ENCODE measurements at regions not wholly inside any gene's neighbourhood (a gene's known extent, or its start where the extent isn't known, plus 50 kb on each side); places are given as distances from the start of the nearest gene placed in this dataset.
"Not testable (repeated sequence)": the region's sequence is repeated elsewhere in the genome, so short reads cannot be mapped to it uniquely, and the experiment has no call there.

GRCh38 chr5:97234380-97234779 is 51.3 kb upstream of the RIOK2 start:
- DNase-seq (ENCODE audit: missing footprints); intact Hi-C loops (cut with DNase I); ATAC-seq: not testable (repeated sequence)

DNA sequence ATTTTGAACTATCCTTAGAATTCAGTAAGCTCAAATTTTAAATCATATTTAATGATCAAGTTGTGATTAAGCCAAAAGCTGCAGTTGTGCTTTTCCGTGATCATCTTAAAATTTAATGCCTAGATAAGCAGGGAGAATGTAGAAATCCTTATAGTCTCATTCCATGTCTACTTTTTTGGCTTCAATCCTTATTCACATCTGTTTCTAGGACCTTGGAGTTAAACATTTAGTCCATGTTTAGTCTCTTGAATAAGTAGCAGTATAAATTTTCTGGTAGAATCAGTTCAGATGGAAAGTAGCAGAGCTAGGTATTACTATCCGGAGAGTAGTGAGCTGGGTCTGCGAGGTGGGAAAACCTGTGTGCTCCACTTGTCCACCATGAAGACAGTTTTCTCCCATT is 59.3 kb upstream of the RIOK2 start:
- intact Hi-C loops (cut with DNase I): no loop called here
- ATAC-seq (no peak), DNase-seq (ENCODE audit: missing footprints) (no peak)

DNA sequence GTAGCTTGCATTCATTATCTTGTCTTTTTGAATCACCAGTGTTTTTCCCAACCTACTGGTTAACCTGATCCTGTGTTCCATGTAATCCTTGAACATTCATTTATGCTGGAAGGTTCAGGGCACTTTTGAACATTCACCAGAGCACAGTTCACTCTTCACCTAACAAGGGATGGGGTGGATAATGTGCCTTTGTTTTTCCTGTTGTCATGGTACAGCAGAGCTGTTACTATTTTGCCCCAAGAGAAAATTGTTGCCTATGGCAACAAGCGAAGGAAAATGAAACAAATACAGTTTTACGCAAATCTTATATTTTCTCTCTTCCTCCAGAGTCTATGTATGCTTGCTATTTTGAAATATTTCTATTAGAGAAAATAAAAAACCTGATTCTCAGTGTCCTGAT is 60.3 kb upstream of the RIOK2 start:
- intact Hi-C loops (cut with DNase I): no loop called here
- DNase-seq (ENCODE audit: missing footprints) (no peak), ATAC-seq (no peak)

GRCh38 chr5:97245386-97245785 is 62.3 kb upstream of the RIOK2 start:
- intact Hi-C loops (cut with DNase I): no loop called here
- ATAC-seq: no peak
- no peak for DNase-seq (ENCODE audit: missing footprints)

GRCh38 chr5:97250113-97250512 is 67.1 kb upstream of the RIOK2 start:
- DNase-seq (ENCODE audit: missing footprints) (no peak), ATAC-seq (no peak)
- intact Hi-C loops (cut with DNase I): no loop called here

DNA sequence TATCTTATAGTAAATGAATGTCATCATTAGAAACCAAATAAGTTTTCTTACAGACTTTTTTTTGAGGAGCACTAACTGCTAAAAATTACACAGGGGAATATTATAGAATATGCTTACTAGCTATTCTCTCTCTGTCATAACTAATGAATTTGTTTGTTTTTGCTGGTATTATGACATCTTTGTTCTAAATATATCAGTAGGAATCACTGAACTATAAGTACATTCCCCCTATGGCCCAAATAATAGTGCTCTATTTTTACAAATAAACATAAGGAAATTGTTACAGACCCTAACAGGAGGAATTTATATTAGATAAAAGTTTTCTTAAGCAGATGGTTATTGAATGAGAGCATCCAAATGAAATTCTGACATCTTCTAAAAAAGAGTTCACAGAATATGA is 83.0 kb upstream of the RIOK2 start:
- ATAC-seq: no peak

DNA sequence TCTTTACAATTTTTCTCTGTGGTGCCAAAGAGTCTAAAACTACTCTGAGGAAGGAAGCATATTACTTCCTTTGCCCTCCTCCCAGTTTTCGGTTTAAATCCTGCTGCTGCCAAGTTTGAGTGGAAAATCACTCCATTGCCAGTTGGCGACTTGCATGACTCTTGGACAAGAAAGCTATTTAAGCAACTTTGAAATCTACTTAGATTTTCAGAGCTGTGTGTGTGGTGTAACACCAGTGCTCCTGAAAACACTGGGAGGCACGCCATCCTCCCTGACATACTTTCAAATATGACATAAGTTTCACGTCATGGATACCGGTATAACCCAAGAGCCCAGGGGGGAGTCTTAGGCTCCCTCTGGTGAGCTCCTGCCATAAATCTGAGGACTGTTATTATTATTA is 83.5 kb upstream of the RIOK2 start:
- ATAC-seq (peak; percentile 94), DNase-seq (ENCODE audit: missing footprints) (peak; percentile 73)
- intact Hi-C loops (cut with DNase I): no loop called here

More for the DNA sequence above, 83.0 kb upstream of the RIOK2 start:
- intact Hi-C loops (cut with DNase I): no loop called here
- no peak for DNase-seq (ENCODE audit: missing footprints)

GRCh38 chr5:97267767-97268166 is 84.7 kb upstream of the RIOK2 start:
- ATAC-seq: no peak
- intact Hi-C loops (cut with DNase I): no loop called here
- DNase-seq (ENCODE audit: missing footprints): no peak

GRCh38 chr5:97276474-97277120 is 93.5 kb upstream of the RIOK2 start:
- no peak for ATAC-seq
- intact Hi-C loops (cut with DNase I): no loop called here
- no peak for DNase-seq (ENCODE audit: missing footprints)

GRCh38 chr5:97281257-97281656 is 98.2 kb upstream of the RIOK2 start:
- ATAC-seq: no peak
- intact Hi-C loops (cut with DNase I): no loop called here
- no peak for DNase-seq (ENCODE audit: missing footprints)

- DNase-seq (ENCODE audit: missing footprints): no peak
- intact Hi-C loops (cut with DNase I): no loop called here
- no peak for ATAC-seq
Measured at GRCh38 chr5:97297063-97297703, 114.1 kb upstream of the RIOK2 start.

DNA sequence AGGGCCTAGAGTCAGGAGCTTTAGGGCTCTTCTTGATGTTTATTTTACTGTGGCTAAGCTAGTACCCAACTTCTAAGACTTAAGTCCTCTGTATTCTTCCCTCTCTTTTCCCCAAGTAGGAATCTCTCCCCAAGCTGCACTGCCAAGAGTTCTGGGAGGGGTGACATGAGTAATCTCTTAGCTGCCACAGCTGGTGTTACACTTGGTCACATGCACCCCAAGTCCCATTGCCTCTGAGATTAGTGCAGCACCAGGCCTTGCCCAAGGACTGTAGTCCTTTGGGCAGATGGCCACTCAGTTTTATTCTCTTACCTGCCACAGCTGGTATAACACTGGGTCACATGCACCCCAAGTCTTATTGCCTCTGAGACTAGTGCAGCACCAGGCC is 114.7 kb upstream of the RIOK2 start:
- no peak for ATAC-seq
- DNase-seq (ENCODE audit: missing footprints): no peak

GRCh38 chr5:97301181-97301580 is 118.1 kb upstream of the RIOK2 start:
- intact Hi-C loops (cut with DNase I); DNase-seq (ENCODE audit: missing footprints); ATAC-seq: not testable (repeated sequence)

More for the DNA sequence above, 114.7 kb upstream of the RIOK2 start:
- intact Hi-C loops (cut with DNase I): no loop called here

GRCh38 chr5:97338729-97339128 is 155.7 kb upstream of the RIOK2 start:
- no peak for DNase-seq (ENCODE audit: missing footprints)
- ATAC-seq: no peak
- intact Hi-C loops (cut with DNase I): no loop called here

DNA sequence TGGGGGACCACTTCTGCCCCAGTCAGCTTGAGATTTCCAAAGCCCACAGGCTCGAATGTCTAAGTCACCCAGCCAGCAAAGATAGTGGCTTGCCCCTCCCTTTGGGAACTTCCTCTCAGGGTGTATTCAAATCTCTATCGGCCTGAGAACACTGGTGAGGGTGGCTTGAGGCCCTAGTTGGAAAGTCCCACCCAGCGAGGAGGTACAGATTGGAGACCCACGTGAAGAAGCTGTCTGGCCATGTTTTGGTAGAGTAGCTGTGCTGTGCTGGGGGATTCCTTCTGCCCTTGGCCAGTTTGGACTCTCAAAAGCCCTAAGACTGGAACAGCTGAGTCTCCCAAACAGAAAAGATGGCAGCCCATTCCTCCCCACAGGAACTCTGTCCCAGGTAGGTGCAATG is 172.7 kb upstream of the RIOK2 start:
- ATAC-seq (no peak), DNase-seq (ENCODE audit: missing footprints) (no peak)
- intact Hi-C loops (cut with DNase I): no loop called here

DNA sequence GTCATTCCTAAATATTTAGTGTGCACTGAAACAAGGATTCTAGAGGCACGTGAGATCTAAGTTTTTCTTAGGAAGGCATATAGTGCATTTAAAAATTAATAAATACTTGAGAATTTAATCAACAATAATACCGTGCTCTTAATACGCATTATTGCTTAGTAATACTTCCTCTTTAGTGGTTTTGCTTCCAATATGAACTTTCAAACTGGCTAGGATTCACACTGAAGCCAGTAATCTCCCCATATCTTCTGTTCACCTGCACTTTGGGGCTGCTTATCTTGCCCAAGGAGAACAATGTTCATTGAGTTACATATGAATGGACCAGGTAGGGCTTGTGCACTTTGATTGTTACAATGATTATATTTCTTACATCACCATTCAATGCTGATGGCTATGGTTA is 180.5 kb upstream of the RIOK2 start:
- intact Hi-C loops (cut with DNase I): no loop called here
- ATAC-seq: no peak

DNA sequence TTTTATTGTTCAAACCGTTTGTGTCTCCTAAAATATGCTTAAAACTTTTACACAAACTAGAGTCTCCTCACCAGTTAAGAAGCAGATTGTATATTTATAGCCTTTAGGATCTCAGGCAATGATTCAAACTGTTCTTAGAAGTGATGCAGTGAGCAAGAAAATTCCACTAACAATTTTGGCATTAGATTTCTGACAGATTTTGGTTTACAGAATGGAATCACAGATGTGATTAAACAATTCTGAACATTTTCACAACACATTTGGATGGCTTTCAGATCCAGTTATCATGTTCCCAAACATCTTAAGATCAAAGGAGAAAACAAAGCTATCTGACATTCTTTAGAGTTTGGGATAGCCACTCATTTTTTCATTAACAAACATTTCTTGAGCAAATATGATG is 181.7 kb upstream of the RIOK2 start:
- ATAC-seq (no peak), DNase-seq (ENCODE audit: missing footprints) (no peak)
- intact Hi-C loops (cut with DNase I): no loop called here

More for the DNA sequence above, 180.5 kb upstream of the RIOK2 start:
- no peak for DNase-seq (ENCODE audit: missing footprints)

GRCh38 chr5:97365163-97365845 is 182.3 kb upstream of the RIOK2 start:
- ATAC-seq (no peak), DNase-seq (ENCODE audit: missing footprints) (no peak)
- intact Hi-C loops (cut with DNase I): no loop called here

GRCh38 chr5:97365918-97366317 is 182.9 kb upstream of the RIOK2 start:
- intact Hi-C loops (cut with DNase I): no loop called here
- no peak for ATAC-seq
- DNase-seq (ENCODE audit: missing footprints): no peak

DNA sequence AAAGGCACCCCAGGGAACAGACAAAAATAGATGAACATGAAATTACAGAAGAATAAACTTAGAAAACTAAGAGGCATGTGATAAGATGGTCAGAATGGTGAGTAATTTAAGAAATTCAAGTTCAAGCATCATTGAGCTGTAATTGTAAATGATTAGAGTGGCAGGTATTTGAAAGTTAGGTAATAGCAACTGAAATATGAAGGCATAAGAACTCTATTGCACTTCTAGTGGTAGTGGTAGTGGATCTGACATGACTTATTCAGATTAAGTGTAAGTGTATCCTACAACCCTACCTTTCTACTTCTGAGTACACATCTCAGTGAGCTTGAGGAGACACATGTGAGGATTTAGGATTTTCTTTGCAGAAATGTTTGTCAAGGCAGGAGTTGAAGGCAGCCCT is 192.9 kb upstream of the RIOK2 start:
- ATAC-seq (no peak), DNase-seq (ENCODE audit: missing footprints) (no peak)
- intact Hi-C loops (cut with DNase I): no loop called here
